Right lobe of liver (tissue), 6 donors: ENCODE measurements at regions not wholly inside any gene's neighbourhood (a gene's known extent, or its start where the extent isn't known, plus 50 kb on each side); places are given as distances from the start of the nearest gene placed in this dataset.

Experiments used
- ATAC-seq, 4 donors: fragments of 200-7000 bp; cut with Tn5 transposase; one replicate each; pipeline ENCODE4 v1.9.1; 2020; ENCODE audit warnings: mild to moderate bottlenecking in 4 of 4, moderate library complexity in 4 of 4
- DNase-seq, 3 donors: peaks; one replicate each; pipeline ENCODE4 v3.0.0-alpha.2; 2020
- H3K27ac ChIP-seq, 3 donors: fragments of 200-600 bp; one replicate each; pipeline ENCODE4 v1.8.0; 2022
- H3K27me3 ChIP-seq, 2 donors: fragments of 200-600 bp; one replicate each; pipeline ENCODE4 v1.8.0; 2022
- H3K36me3 ChIP-seq, 4 donors: fragments of 200-600 bp; sonication (generic) in 1 of 4; one replicate each; pipeline versions ENCODE4 v1.5.1 to v1.8.0; 2017 to 2022; ENCODE audit warnings: control low read depth in 1 of 4
- H3K4me1 ChIP-seq, 4 donors: fragments of 200-600 bp; sonication (generic) in 1 of 4; one replicate each; pipeline versions ENCODE4 v1.5.1 to v1.8.0; 2017 to 2022; ENCODE audit warnings: control low read depth in 1 of 4
- H3K4me3 ChIP-seq, 3 donors: fragments of 200-600 bp; one replicate each; pipeline ENCODE4 v1.8.0; 2022
- H3K9me3 ChIP-seq, 4 donors: fragments of 200-600 bp; sonication (generic) in 1 of 4; one replicate each; pipeline versions ENCODE4 v1.5.1 to v1.8.0; 2017 to 2022; ENCODE audit warnings: control low read depth in 1 of 4
- POLR2A ChIP-seq: fragments of 450-650 bp; IDR thresholded peaks from one replicate; pipeline ENCODE4 v1.6.1; 2017; ENCODE audit warnings: antibody characterized with exemption, mild to moderate bottlenecking
- WGBS: methylation state at CpG from one replicate; pipeline ENCODE4 v1.1.6; 2018; ENCODE audit warnings: low coverage, low lambda C conversion rate; ENCODE audit not compliant: insufficient coverage; ENCODE audit errors: missing lambda C conversion rate; 5-methylcytosine and 5-hydroxymethylcytosine counted together
- intact Hi-C, 2 donors: fragments of 100-400 bp; cut with DNase I; formaldehyde crosslinking; loops; one replicate each; pipeline versions ENCODE4 v1.11.2 to v1.14.1; 2022
- TF ChIP-seq, protein P1 (sequence below), 4 donors: fragments of 200-600 bp in 3 of 4; fragments of 450-650 bp in 1 of 4; IDR thresholded peaks; one replicate each; pipeline versions ENCODE4 v1.5.1 to v1.8.0; 2016 to 2022; ENCODE audit warnings: antibody characterized with exemption in 4 of 4, mild to moderate bottlenecking in 2 of 4
- donor health status: DM: no; HTN: yes; CAD: no.
- donor health status: DM: no; HTN: no; CAD: no.
- donor health status: DM: no; HTN: no; CAD: no.
- donor health status: DM: no; HTN: yes; CAD: no.
- donor health status: DM: no; HTN: yes; CAD: no.

- intact Hi-C loops, result no loop called here
- no peaks in the 10 kb centered on the region for H3K36me3 ChIP-seq
- H3K9me3 ChIP-seq, result no peaks in the 10 kb centered on the region
- TF ChIP-seq, protein P1, sequence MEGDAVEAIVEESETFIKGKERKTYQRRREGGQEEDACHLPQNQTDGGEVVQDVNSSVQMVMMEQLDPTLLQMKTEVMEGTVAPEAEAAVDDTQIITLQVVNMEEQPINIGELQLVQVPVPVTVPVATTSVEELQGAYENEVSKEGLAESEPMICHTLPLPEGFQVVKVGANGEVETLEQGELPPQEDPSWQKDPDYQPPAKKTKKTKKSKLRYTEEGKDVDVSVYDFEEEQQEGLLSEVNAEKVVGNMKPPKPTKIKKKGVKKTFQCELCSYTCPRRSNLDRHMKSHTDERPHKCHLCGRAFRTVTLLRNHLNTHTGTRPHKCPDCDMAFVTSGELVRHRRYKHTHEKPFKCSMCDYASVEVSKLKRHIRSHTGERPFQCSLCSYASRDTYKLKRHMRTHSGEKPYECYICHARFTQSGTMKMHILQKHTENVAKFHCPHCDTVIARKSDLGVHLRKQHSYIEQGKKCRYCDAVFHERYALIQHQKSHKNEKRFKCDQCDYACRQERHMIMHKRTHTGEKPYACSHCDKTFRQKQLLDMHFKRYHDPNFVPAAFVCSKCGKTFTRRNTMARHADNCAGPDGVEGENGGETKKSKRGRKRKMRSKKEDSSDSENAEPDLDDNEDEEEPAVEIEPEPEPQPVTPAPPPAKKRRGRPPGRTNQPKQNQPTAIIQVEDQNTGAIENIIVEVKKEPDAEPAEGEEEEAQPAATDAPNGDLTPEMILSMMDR (IDR thresholded peaks at IDR 0.05), result no peak
- no peak for TF ChIP-seq POLR2A
- H3K27ac ChIP-seq, result no peak overlapping the region
- H3K27me3 ChIP-seq, result no peaks in the 10 kb centered on the region
- no peak overlapping the region for H3K4me3 ChIP-seq
- WGBS, result 75% methylated on average over 11 of the region's 26 CpGs
- ATAC-seq (peak in 3 of 4 donors; percentile 15 to 70 (median 46)), DNase-seq (peak; percentile 37 to 65 (median 49))
- H3K4me1 ChIP-seq, result peaks cover 0 to 3% (median 0%) of the 10 kb centered on the region in 4 donors
Observed at GRCh38 chr14:104296388-104297312, 158.3 kb downstream of the KIF26A start.

GRCh38 chr14:104297313-104297704, 158.9 kb downstream of the KIF26A start:
- DNase-seq, result peak; percentile 7 to 28 (median 15)

GRCh38 chr14:104297721-104298401, 159.5 kb downstream of the KIF26A start:
- TF ChIP-seq POLR2A, result no peak
- TF ChIP-seq, protein P1 (IDR thresholded peaks at IDR 0.05), result no peak

More at GRCh38 chr14:104297313-104297704, 158.9 kb downstream of the KIF26A start:
- 84% methylated on average over 5 of the region's 7 CpGs for WGBS
- Histone ChIP-seq H3K36me3 (no peaks in the 10 kb centered on the region), H3K4me1 (no peaks in the 10 kb centered on the region), H3K4me3 (no peak overlapping the region), H3K27me3 (no peaks in the 10 kb centered on the region), H3K27ac (no peak overlapping the region), H3K9me3 (no peaks in the 10 kb centered on the region)
- no peak for ATAC-seq
- intact Hi-C loops, result no loop called here
- TF ChIP-seq, protein P1 (IDR thresholded peaks at IDR 0.05), result no peak
- no peak for TF ChIP-seq POLR2A

GRCh38 chr14:104298458-104298857, 160.1 kb downstream of the KIF26A start:
- no peaks in the 10 kb centered on the region for H3K36me3 ChIP-seq
- no peaks in the 10 kb centered on the region for H3K9me3 ChIP-seq
- TF ChIP-seq, protein P1 (IDR thresholded peaks at IDR 0.05), result no peak
- no peak for TF ChIP-seq POLR2A
- intact Hi-C loops, result no loop called here
- DNase-seq (peak in 2 of 3 donors; percentile 5 to 33), ATAC-seq (no peak)
- H3K4me1 ChIP-seq, result no peaks in the 10 kb centered on the region
- WGBS, result 96% methylated on average over 3 of the region's 3 CpGs
- H3K4me3 ChIP-seq, result no peak overlapping the region
- H3K27ac ChIP-seq, result no peak overlapping the region
- no peaks in the 10 kb centered on the region for H3K27me3 ChIP-seq

More at GRCh38 chr14:104297721-104298401, 159.5 kb downstream of the KIF26A start:
- DNase-seq (peak; percentile 13 to 37 (median 27)), ATAC-seq (no peak)
- Histone ChIP-seq H3K27me3 (no peaks in the 10 kb centered on the region), H3K4me3 (no peak overlapping the region), H3K4me1 (no peaks in the 10 kb centered on the region), H3K36me3 (no peaks in the 10 kb centered on the region), H3K9me3 (no peaks in the 10 kb centered on the region), H3K27ac (no peak overlapping the region)
- no CpG with 5 or more reads among the region's 11 CpGs for WGBS
- intact Hi-C loops, result no loop called here
